PFSK-1 (cell line): ENCODE measurements at regions not wholly inside any gene's neighbourhood (a gene's known extent, or its start where the extent isn't known, plus 50 kb on each side); places are given as distances from the start of the nearest gene placed in this dataset.

ENCODE experiments used
- FOXP2 ChIP-seq: optimal IDR thresholded peaks from 2 replicates; pipeline ENCODE3; 2011; ENCODE audit warnings: borderline replicate concordance, control low read depth, inconsistent platforms; ENCODE audit not compliant: insufficient read depth; ENCODE audit errors: extremely low read length, extremely low read depth
- POLR2AphosphoS5 ChIP-seq: IDR thresholded peaks from 2 replicates; pipeline ENCODE4 v1.6.1; 2012; ENCODE audit warnings: low read depth, mild to moderate bottlenecking, control low read depth, low read length, moderate library complexity
- REST ChIP-seq, 2 experiments: IDR thresholded peaks; 2 replicates each; pipeline versions ENCODE4 v1.6.1 to v1.8.0; 2011 to 2012; ENCODE audit warnings: low read depth in 2 of 2, low read length in 2 of 2, control low read depth in 1 of 2, inconsistent platforms in 1 of 2, mild to moderate bottlenecking in 1 of 2, moderate library complexity in 1 of 2; ENCODE audit not compliant: insufficient read depth in 1 of 2
- SIN3A ChIP-seq: IDR thresholded peaks from 2 replicates; pipeline ENCODE4 v1.6.1; 2012; ENCODE audit warnings: mild to moderate bottlenecking, low read length, moderate library complexity, borderline replicate concordance; ENCODE audit not compliant: insufficient read depth
- TAF1 ChIP-seq: IDR thresholded peaks from 2 replicates; pipeline ENCODE4 v1.6.1; 2012; ENCODE audit warnings: low read length, control low read depth, borderline replicate concordance; ENCODE audit not compliant: insufficient read depth

- TF ChIP-seq POLR2AphosphoS5, result no peak
- TF ChIP-seq REST (IDR thresholded peaks at IDR 0.05; ENCODE audit: insufficient read depth in 1 of 2, low read depth in 2 of 2, low read length in 2 of 2), result no peak
- TF ChIP-seq TAF1, result no peak
- TF ChIP-seq SIN3A, result no peak
- TF ChIP-seq FOXP2, result no peak
These were observed 448.1 kb upstream of the SEMA3D start for GRCh38 chr7:85634951-85635350.
